Testis (tissue), 2 donors: ENCODE measurements at regions not wholly inside any gene's neighbourhood (a gene's known extent, or its start where the extent isn't known, plus 50 kb on each side); places are given as distances from the start of the nearest gene placed in this dataset.
A peak's percentile ranks its signal among the peaks of the same experiment; 100 is the strongest.

Experiments used
- DNase-seq: peaks from one replicate; pipeline ENCODE4 v3.0.0-alpha.2; 2019
- H3K27ac ChIP-seq, 2 donors: fragments of 200-600 bp; sonication (generic); one replicate each; pipeline ENCODE4 v1.5.1; 2019
- H3K27me3 ChIP-seq: fragments of 200-600 bp; sonication (generic); one replicate; pipeline ENCODE4 v1.5.1; 2019
- H3K36me3 ChIP-seq: fragments of 200-600 bp; sonication (generic); one replicate; pipeline ENCODE4 v1.5.1; 2017; ENCODE audit warnings: low read depth; ENCODE audit errors: missing control alignments
- H3K4me1 ChIP-seq: fragments of 200-600 bp; sonication (generic); one replicate; pipeline ENCODE4 v1.5.1; 2019
- H3K4me3 ChIP-seq, 2 donors: fragments of 200-600 bp; sonication (generic); one replicate each; pipeline ENCODE4 v1.5.1; 2017 to 2019
- H3K9me3 ChIP-seq: fragments of 200-600 bp; sonication (generic); one replicate; pipeline ENCODE4 v1.5.1; 2017
- POLR2A ChIP-seq: fragments of 450-650 bp; IDR thresholded peaks from one replicate; pipeline ENCODE4 v1.6.1; 2017; ENCODE audit warnings: antibody characterized with exemption, mild to moderate bottlenecking, moderate library complexity
- WGBS, 2 donors: methylation state at CpG; one replicate each; pipeline ENCODE4 v1.1.5; 2018; 5-methylcytosine and 5-hydroxymethylcytosine counted together
- intact Hi-C: fragments of 100-400 bp; cut with DNase I; formaldehyde crosslinking; loops from one replicate; pipeline ENCODE4 v1.15.1; 2023; ENCODE audit warnings: low total_unique reads
- TF ChIP-seq, protein P1 (sequence below), 3 experiments: fragments of 450-650 bp in 2 of 3; fragments of 200-600 bp in 1 of 3; sonication (generic) in 1 of 3; IDR thresholded peaks; one replicate each; pipeline ENCODE4 v1.5.1; 2016 to 2019; ENCODE audit warnings: antibody characterized with exemption in 3 of 3, mild to moderate bottlenecking in 2 of 3, moderate library complexity in 1 of 3

DNA sequence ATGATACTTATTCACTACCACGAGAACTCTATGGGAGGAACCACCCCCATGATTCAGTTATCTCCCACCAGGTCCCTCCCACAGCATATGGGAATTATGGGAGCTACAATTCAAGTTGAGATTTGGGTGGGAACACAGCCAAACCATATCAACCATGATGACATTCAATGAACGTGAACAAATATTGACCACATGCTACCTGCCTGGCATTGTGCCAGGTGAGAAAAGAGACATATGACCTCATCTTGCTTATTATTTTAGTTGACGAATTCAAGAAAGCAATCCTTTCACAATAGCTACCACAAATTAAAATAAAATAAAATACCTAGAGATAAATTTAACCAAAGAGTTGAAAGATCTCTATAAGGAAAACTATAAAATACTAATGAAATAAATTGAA lies 286.5 kb upstream of the CRIM1 start:
- intact Hi-C loops, result no loop called here
- no peaks in the 10 kb centered on the region for H3K27me3 ChIP-seq
- WGBS, 2 donors, result 79 to 90% methylated on average over 3 of the region's 3 CpGs

DNA sequence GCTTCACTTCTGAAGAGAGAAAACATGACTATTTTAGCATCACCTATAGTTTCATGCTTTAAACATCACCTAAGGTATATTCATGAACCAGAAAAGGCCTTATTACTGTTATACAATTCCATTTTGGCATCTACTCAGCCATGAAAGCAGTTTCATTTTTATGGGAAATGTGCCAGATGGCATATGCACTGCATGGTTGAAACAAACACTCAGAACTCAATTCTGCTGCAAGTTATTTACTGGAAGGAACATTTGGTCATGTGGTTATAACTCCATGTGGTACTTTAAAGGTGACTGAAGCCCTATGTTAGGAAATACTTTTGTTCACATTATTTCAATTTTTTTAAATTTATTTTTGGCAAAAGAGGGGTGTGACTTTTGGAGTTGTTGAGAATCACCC lies 287.5 kb upstream of the CRIM1 start:
- no peak for TF ChIP-seq POLR2A
- TF ChIP-seq, protein P1, sequence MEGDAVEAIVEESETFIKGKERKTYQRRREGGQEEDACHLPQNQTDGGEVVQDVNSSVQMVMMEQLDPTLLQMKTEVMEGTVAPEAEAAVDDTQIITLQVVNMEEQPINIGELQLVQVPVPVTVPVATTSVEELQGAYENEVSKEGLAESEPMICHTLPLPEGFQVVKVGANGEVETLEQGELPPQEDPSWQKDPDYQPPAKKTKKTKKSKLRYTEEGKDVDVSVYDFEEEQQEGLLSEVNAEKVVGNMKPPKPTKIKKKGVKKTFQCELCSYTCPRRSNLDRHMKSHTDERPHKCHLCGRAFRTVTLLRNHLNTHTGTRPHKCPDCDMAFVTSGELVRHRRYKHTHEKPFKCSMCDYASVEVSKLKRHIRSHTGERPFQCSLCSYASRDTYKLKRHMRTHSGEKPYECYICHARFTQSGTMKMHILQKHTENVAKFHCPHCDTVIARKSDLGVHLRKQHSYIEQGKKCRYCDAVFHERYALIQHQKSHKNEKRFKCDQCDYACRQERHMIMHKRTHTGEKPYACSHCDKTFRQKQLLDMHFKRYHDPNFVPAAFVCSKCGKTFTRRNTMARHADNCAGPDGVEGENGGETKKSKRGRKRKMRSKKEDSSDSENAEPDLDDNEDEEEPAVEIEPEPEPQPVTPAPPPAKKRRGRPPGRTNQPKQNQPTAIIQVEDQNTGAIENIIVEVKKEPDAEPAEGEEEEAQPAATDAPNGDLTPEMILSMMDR (IDR thresholded peaks at IDR 0.05), result no peak
- Histone ChIP-seq H3K36me3 (no peaks in the 10 kb centered on the region), H3K4me3 (no peak overlapping the region), H3K4me1 (no peaks in the 10 kb centered on the region), H3K9me3 (no peaks in the 10 kb centered on the region), H3K27me3 (no peaks in the 10 kb centered on the region), H3K27ac (no peak overlapping the region)
- DNase-seq, result no peak
- intact Hi-C loops, result no loop called here

More for the DNA sequence above, 286.5 kb upstream of the CRIM1 start:
- Histone ChIP-seq H3K4me1 (no peaks in the 10 kb centered on the region), H3K9me3 (no peaks in the 10 kb centered on the region), H3K36me3 (no peaks in the 10 kb centered on the region), H3K27ac (no peak overlapping the region), H3K4me3 (no peak overlapping the region)
- TF ChIP-seq, protein P1 (IDR thresholded peaks at IDR 0.05), result no peak
- DNase-seq, result no peak

DNA sequence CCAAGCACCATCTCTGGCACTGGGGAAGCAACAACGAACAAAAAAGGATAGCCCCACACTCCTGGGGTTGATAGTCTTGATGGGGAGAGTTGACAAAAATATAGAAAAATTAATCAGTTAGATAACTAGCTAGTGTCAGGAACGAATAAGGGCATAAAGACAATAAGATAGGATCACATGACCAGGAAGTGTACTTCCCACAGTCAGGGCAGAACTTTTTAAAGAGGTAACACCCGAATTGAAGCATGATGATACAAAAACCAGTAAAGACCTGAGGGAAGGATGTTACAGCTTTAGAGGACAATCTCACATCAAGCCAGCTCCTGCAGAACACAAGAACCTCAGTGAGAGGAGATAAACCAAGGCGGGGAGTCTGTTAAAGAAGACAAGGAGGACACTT lies 295.4 kb upstream of the CRIM1 start:
- Histone ChIP-seq H3K4me3 (no peak overlapping the region), H3K27ac (no peak overlapping the region), H3K27me3 (no peaks in the 10 kb centered on the region), H3K4me1 (no peaks in the 10 kb centered on the region), H3K36me3 (no peaks in the 10 kb centered on the region), H3K9me3 (no peaks in the 10 kb centered on the region)
- no peak for TF ChIP-seq POLR2A
- TF ChIP-seq, protein P1 (IDR thresholded peaks at IDR 0.05), result no peak
- DNase-seq, result no peak
- intact Hi-C loops, result no loop called here
- 40 to 47% methylated on average over 4 of the region's 4 CpGs for WGBS, 2 donors

DNA sequence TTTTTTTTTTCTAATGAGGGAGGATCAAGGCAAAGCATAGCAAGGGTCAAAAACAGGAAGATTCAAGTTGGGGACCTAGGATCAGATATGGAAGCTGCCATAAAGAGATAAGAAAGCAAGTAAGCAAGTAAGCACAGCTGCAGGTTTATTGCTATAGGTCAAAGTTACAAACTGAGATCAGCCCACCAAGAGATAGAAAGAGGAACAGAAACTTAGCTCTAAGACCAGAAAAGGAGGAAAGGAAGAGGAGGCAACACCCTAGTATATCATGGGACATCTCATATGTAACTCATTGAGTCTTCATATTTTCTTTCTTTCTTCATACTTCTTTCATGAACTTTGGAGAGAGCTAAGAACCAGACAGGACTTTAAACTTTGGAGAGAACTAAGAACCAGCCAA lies 295.9 kb upstream of the CRIM1 start:
- no peaks in the 10 kb centered on the region for H3K4me1 ChIP-seq
- DNase-seq, result no peak
- H3K27me3 ChIP-seq, result no peaks in the 10 kb centered on the region
- intact Hi-C loops, result no loop called here
- H3K27ac ChIP-seq, result no peak overlapping the region
- TF ChIP-seq, protein P1 (IDR thresholded peaks at IDR 0.05), result no peak
- no peak for TF ChIP-seq POLR2A
- H3K4me3 ChIP-seq, result no peak overlapping the region
- no peaks in the 10 kb centered on the region for H3K9me3 ChIP-seq
- no peaks in the 10 kb centered on the region for H3K36me3 ChIP-seq

DNA sequence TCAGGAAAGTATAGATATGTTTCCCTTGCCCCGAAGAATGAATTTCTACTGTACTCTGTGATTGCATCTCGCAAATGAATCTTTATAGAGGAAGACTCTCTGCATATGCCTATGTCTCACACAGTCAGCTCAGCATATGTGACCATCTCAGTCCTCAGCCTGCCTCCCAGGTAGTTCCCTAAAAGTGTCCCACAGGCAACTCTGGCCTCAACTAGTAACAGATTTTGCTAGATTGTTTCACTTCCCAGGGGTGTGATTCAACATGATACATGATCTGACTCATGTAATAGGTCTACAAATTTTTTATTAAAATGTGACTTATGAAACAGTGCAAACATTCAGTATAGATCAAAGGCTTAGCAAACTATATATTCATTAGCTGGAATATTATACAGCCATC lies 296.6 kb upstream of the CRIM1 start:
- no peaks in the 10 kb centered on the region for H3K36me3 ChIP-seq
- no peak overlapping the region for H3K27ac ChIP-seq
- no peaks in the 10 kb centered on the region for H3K9me3 ChIP-seq
- TF ChIP-seq POLR2A, result no peak
- TF ChIP-seq, protein P1 (IDR thresholded peaks at IDR 0.05), result no peak
- 36 to 43% methylated on average over 2 of the region's 2 CpGs for WGBS, 2 donors
- H3K4me3 ChIP-seq, result no peak overlapping the region
- intact Hi-C loops, result no loop called here
- peak; percentile 19 for DNase-seq
- H3K4me1 ChIP-seq, result no peaks in the 10 kb centered on the region
- no peaks in the 10 kb centered on the region for H3K27me3 ChIP-seq
